D721Med (cell line): ENCODE measurements at regions not wholly inside any gene's neighbourhood (a gene's known extent, or its start where the extent isn't known, plus 50 kb on each side); places are given as distances from the start of the nearest gene placed in this dataset.

Experiments
- DNase-seq: peaks from one replicate; pipeline ENCODE4 v3.0.0; 2011; ENCODE audit warnings: low spot score; ENCODE audit not compliant: insufficient read length
- FAIRE-seq: peaks from 2 replicates; lab custom pipeline; 2011; peaks lifted over from hg19 to GRCh38; lab: Jason Lieb, UNC
- TF ChIP-seq, protein P1 (sequence below): IDR thresholded peaks from 2 replicates; pipeline ENCODE4 v1.5.1; 2012; ENCODE audit warnings: mild to moderate bottlenecking, control low read depth; ENCODE audit not compliant: insufficient read depth; ENCODE audit errors: missing control alignments

DNA sequence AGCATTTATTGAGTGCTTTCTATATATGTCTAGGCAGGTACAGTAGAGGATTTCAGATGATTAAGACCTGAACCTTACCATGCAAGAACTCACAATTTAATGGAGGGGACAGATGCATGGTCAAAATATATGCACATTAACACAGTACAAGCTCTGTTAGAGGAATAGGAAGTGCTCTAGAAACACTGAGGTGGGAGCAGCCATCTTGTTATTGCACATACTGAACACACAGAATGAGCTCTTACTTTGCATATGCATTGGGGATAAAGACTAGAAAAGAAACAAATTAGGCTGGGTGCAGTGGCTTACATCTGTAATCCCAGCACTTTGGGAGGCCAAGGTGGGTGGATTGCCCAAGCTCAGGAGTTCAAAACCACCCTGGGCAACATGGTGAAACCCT, 438.3 kb downstream of the UTRN start:
- DNase-seq (no peak), FAIRE-seq (no peak)
- TF ChIP-seq, protein P1, sequence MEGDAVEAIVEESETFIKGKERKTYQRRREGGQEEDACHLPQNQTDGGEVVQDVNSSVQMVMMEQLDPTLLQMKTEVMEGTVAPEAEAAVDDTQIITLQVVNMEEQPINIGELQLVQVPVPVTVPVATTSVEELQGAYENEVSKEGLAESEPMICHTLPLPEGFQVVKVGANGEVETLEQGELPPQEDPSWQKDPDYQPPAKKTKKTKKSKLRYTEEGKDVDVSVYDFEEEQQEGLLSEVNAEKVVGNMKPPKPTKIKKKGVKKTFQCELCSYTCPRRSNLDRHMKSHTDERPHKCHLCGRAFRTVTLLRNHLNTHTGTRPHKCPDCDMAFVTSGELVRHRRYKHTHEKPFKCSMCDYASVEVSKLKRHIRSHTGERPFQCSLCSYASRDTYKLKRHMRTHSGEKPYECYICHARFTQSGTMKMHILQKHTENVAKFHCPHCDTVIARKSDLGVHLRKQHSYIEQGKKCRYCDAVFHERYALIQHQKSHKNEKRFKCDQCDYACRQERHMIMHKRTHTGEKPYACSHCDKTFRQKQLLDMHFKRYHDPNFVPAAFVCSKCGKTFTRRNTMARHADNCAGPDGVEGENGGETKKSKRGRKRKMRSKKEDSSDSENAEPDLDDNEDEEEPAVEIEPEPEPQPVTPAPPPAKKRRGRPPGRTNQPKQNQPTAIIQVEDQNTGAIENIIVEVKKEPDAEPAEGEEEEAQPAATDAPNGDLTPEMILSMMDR, result no peak

DNA sequence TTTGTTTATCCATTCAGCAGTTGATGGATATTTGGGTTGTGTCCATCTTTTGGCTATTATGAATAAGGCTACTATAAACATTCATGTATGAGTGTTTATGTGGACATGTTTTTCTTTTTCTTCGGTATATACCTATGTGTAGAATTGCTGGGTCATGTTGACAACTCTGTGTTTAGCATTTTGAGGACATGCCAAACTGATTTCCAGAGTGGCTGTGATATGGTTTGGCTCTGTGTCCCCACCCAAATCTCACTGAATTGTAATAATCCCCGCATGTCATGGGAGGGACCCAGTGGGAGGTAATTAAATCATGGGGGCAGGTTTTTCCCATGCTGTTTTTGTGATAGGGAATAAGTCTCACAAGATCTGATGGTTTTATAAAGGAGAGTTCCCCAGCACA, 439.7 kb downstream of the UTRN start:
- no peak for FAIRE-seq
- no peak for DNase-seq
- TF ChIP-seq, protein P1, result no peak

DNA sequence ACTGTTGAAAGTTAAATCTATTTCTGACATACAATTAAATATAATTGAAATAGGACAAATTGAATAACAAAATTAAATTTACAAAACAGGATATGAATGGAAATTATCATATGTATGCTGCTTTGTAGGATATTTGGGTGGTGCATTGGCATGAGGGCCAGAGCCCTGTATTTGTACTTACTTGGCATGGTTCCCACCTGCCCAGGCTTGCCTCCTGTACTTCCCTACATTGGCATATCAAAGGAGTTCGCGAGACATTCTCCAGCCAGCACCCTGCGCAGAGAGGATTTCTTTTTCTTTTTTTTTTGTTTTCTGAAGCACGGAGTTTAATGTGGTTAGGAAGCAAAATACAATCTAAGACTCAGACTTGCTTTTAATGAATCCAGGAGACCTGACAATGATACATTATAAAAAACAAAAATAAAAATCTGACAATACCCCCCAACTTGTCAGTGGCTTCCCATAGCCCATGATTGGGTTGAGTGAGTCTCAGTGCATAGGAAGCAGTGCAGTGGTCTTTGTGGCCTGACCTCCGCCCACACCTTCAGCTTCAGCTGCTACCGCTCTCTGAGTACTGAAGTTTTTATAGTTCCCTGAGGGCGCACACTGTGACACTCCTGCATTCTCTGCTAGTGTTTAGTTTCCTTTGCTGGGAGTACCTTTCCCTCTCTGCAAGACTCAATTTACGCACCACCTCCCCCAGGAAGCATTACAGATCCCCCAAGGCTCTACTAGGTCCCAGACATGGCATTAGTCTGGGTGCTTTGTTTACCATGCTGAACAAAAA, 440.8 kb downstream of the UTRN start:
- TF ChIP-seq, protein P1, result no peak
- FAIRE-seq (no peak), DNase-seq (no peak)

DNA sequence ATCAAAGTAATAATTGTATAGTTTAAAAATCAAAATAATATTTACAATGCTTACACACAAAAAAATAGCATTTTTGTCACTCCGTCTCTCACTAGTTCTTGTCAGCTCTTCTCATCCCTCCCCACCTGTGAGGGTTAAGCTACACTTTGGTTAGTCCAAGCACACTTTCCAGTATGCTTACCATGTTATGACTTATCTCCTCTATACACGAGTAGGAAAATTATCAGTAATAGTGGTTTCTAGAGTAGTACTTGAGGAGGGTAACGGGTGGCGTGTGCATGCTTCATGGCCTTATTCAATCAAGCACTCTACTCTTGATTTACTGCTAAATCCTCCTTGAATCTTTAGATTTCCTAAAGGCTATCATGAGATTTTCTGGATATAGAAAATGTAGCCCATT, 443.7 kb downstream of the UTRN start:
- FAIRE-seq (no peak), DNase-seq (no peak)
- TF ChIP-seq, protein P1, result no peak

DNA sequence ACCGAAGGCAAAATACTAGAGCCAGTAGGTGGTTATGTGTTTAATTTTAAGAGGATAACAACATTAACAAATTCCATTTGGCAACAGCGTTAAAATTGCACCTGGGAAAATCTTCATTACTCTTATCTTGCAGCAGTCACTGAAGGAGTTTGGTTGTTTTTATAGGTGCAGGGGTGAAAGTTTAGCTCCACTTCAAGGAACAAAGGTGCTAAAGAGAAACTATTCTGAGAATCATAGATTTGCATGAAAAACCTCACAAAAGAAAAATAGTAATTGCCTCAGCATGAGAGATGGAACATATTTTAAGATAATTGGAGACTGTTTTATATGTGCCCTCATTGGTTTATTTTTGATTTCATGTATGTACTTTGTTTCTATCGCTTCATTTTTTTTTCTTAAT, 444.4 kb downstream of the UTRN start:
- TF ChIP-seq, protein P1, result no peak
- FAIRE-seq (no peak), DNase-seq (no peak)

DNA sequence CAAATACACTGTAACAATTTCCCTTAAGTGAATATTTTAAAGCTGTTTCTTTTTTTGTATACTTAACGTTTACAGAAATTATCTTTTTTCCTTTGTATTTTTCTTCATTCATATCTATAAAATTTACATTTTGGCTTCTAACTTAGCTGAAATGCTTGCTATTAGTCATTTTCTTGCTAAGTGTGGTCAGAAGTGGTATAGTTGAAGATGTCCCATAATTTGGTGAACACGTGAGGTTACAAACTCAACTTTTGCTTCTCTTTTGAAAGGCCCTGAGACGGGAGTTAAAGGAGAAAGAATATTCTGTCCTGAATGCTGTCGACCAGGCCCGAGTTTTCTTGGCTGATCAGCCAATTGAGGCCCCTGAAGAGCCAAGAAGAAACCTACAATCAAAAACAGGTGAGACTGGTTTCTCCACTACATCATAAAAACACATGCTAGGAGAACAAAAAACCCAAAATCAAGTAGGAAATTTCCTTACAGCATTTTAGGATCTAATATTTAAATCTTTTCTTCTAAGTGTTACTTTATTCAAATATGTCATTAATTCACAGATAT, 445.0 kb downstream of the UTRN start:
- TF ChIP-seq, protein P1, result no peak
- DNase-seq (no peak), FAIRE-seq (no peak)

DNA sequence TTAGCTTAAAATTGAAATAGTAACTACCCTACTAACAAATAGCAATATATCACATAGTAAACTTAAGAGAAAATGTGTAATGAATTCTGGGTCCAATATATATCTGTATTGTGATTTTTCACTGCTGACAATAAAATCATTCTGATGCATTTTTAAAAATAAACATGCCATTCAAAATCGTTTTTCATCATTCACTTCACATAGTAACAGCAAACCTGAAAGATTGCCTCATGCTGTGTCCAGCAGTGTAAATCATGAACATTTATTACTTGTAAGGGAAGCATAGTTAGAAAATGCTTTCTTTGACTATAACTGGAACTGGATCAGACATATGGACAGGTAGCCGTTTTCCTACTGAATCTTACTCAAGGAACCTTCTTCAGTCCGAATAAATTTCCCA, 446.1 kb downstream of the UTRN start:
- DNase-seq (no peak), FAIRE-seq (no peak)
- TF ChIP-seq, protein P1, result no peak
